ENCODE measurements at regions not wholly inside any gene's neighbourhood (a gene's known extent, or its start where the extent isn't known, plus 50 kb on each side); places are given as distances from the start of the nearest gene placed in this dataset.

- no peaks in the 10 kb centered on the region for H3K27me3 ChIP-seq (ENCODE audit: insufficient read depth, low read length, poor library complexity)
- no peaks in the 10 kb centered on the region for H3K36me3 ChIP-seq (ENCODE audit: control insufficient read depth, insufficient read depth, low read length)
- no peak overlapping the region for H3K4me3 ChIP-seq (ENCODE audit: low read length)
- H3K9ac ChIP-seq (ENCODE audit: low read length), result no peak overlapping the region
- H3K4ac ChIP-seq (ENCODE audit: low read depth, low read length), result no peak overlapping the region
- H3K79me1 ChIP-seq (ENCODE audit: low read length), result no peaks in the 10 kb centered on the region
- no peak overlapping the region for H4K5ac ChIP-seq (ENCODE audit: low read length)
- H2BK120ac ChIP-seq (ENCODE audit: low read depth, low read length), result no peak overlapping the region
- no peak for DNase-seq
- no peak overlapping the region for H2AK5ac ChIP-seq (ENCODE audit: low read length)
- H3K18ac ChIP-seq (ENCODE audit: low read length), result no peak overlapping the region
- H3K23ac ChIP-seq (ENCODE audit: low read length), result no peak overlapping the region
- H3K56ac ChIP-seq (ENCODE audit: low read length), result no peak overlapping the region
- WGBS (ENCODE audit: extremely low coverage, insufficient coverage, low lambda C conversion rate), result no CpG with 5 or more reads among the region's 1 CpG
- no peak overlapping the region for H4K8ac ChIP-seq (ENCODE audit: low read depth, low read length)
- no peak overlapping the region for H3K27ac ChIP-seq (ENCODE audit: low read depth, low read length)
- no peak overlapping the region for H2BK15ac ChIP-seq (replicated peaks; ENCODE audit: low read depth)
- no peaks in the 10 kb centered on the region for H3K79me2 ChIP-seq (ENCODE audit: control insufficient read depth, insufficient read depth, low read length)
- H3K4me1 ChIP-seq (ENCODE audit: control insufficient read depth, low read depth, low read length), result no peaks in the 10 kb centered on the region
- H3K4me2 ChIP-seq (ENCODE audit: low read length), result no peak overlapping the region
- H2BK5ac ChIP-seq (ENCODE audit: low read length), result no peak overlapping the region
Observed at GRCh38 chr3:117744935-117745334, 1035.4 kb downstream of the TUSC7 start.

- no peaks in the 10 kb centered on the region for H3K4me1 ChIP-seq (ENCODE audit: control insufficient read depth, low read depth, low read length)
- H3K9ac ChIP-seq (ENCODE audit: low read length), result no peak overlapping the region
- H3K27me3 ChIP-seq (ENCODE audit: insufficient read depth, low read length, poor library complexity), result no peaks in the 10 kb centered on the region
- no peak for DNase-seq
- H3K4ac ChIP-seq (ENCODE audit: low read depth, low read length), result no peak overlapping the region
- no peak overlapping the region for H2BK120ac ChIP-seq (ENCODE audit: low read depth, low read length)
- no peak overlapping the region for H3K56ac ChIP-seq (ENCODE audit: low read length)
- H2BK5ac ChIP-seq (ENCODE audit: low read length), result no peak overlapping the region
- no peak overlapping the region for H3K23ac ChIP-seq (ENCODE audit: low read length)
- no peak overlapping the region for H3K4me2 ChIP-seq (ENCODE audit: low read length)
- no peak overlapping the region for H3K18ac ChIP-seq (ENCODE audit: low read length)
- no peak overlapping the region for H3K4me3 ChIP-seq (ENCODE audit: low read length)
- H4K8ac ChIP-seq (ENCODE audit: low read depth, low read length), result no peak overlapping the region
- no peaks in the 10 kb centered on the region for H3K79me2 ChIP-seq (ENCODE audit: control insufficient read depth, insufficient read depth, low read length)
- no CpG with 5 or more reads among the region's 6 CpGs for WGBS (ENCODE audit: extremely low coverage, insufficient coverage, low lambda C conversion rate)
- no peaks in the 10 kb centered on the region for H3K79me1 ChIP-seq (ENCODE audit: low read length)
- H3K27ac ChIP-seq (ENCODE audit: low read depth, low read length), result no peak overlapping the region
- no peak overlapping the region for H4K5ac ChIP-seq (ENCODE audit: low read length)
- H3K36me3 ChIP-seq (ENCODE audit: control insufficient read depth, insufficient read depth, low read length), result no peaks in the 10 kb centered on the region
- H2BK15ac ChIP-seq (replicated peaks; ENCODE audit: low read depth), result no peak overlapping the region
- no peak overlapping the region for H2AK5ac ChIP-seq (ENCODE audit: low read length)
Observed at GRCh38 chr3:117745516-117745915, 1035.9 kb downstream of the TUSC7 start.

- Histone ChIP-seq H3K4me1 (ENCODE audit: control insufficient read depth, low read depth, low read length) (no peaks in the 10 kb centered on the region), H3K4me2 (ENCODE audit: low read length) (no peak overlapping the region), H3K79me1 (ENCODE audit: low read length) (no peaks in the 10 kb centered on the region), H3K36me3 (ENCODE audit: control insufficient read depth, insufficient read depth, low read length) (no peaks in the 10 kb centered on the region), H3K79me2 (ENCODE audit: control insufficient read depth, insufficient read depth, low read length) (no peaks in the 10 kb centered on the region), H3K27ac (ENCODE audit: low read depth, low read length) (no peak overlapping the region), H2AK5ac (ENCODE audit: low read length) (no peak overlapping the region), H3K4ac (ENCODE audit: low read depth, low read length) (no peak overlapping the region), H3K18ac (ENCODE audit: low read length) (no peak overlapping the region), H3K27me3 (ENCODE audit: insufficient read depth, low read length, poor library complexity) (no peaks in the 10 kb centered on the region), H2BK15ac (replicated peaks; ENCODE audit: low read depth) (no peak overlapping the region), H3K23ac (ENCODE audit: low read length) (no peak overlapping the region), H4K5ac (ENCODE audit: low read length) (no peak overlapping the region), H3K4me3 (ENCODE audit: low read length) (no peak overlapping the region), H2BK5ac (ENCODE audit: low read length) (no peak overlapping the region), H3K56ac (ENCODE audit: low read length) (no peak overlapping the region), H2BK120ac (ENCODE audit: low read depth, low read length) (no peak overlapping the region), H3K9ac (ENCODE audit: low read length) (no peak overlapping the region), H4K8ac (ENCODE audit: low read depth, low read length) (no peak overlapping the region)
- no CpG with 5 or more reads among the region's 3 CpGs for WGBS (ENCODE audit: extremely low coverage, insufficient coverage, low lambda C conversion rate)
- DNase-seq, result no peak
Observed at GRCh38 chr3:117746066-117746465, 1036.5 kb downstream of the TUSC7 start.

- Histone ChIP-seq H2BK15ac (replicated peaks; ENCODE audit: low read depth) (no peak overlapping the region), H3K27me3 (ENCODE audit: insufficient read depth, low read length, poor library complexity) (no peaks in the 10 kb centered on the region), H3K4ac (ENCODE audit: low read depth, low read length) (no peak overlapping the region), H3K4me1 (ENCODE audit: control insufficient read depth, low read depth, low read length) (no peaks in the 10 kb centered on the region), H3K4me3 (ENCODE audit: low read length) (no peak overlapping the region), H3K56ac (ENCODE audit: low read length) (no peak overlapping the region), H3K18ac (ENCODE audit: low read length) (no peak overlapping the region), H4K8ac (ENCODE audit: low read depth, low read length) (no peak overlapping the region), H3K27ac (ENCODE audit: low read depth, low read length) (no peak overlapping the region), H3K23ac (ENCODE audit: low read length) (no peak overlapping the region), H4K5ac (ENCODE audit: low read length) (no peak overlapping the region), H2AK5ac (ENCODE audit: low read length) (no peak overlapping the region), H2BK120ac (ENCODE audit: low read depth, low read length) (no peak overlapping the region), H3K79me2 (ENCODE audit: control insufficient read depth, insufficient read depth, low read length) (no peaks in the 10 kb centered on the region), H3K36me3 (ENCODE audit: control insufficient read depth, insufficient read depth, low read length) (no peaks in the 10 kb centered on the region), H2BK5ac (ENCODE audit: low read length) (no peak overlapping the region), H3K4me2 (ENCODE audit: low read length) (no peak overlapping the region), H3K79me1 (ENCODE audit: low read length) (no peaks in the 10 kb centered on the region), H3K9ac (ENCODE audit: low read length) (no peak overlapping the region)
- DNase-seq, result no peak
- no CpG with 5 or more reads among the region's 1 CpG for WGBS (ENCODE audit: extremely low coverage, insufficient coverage, low lambda C conversion rate)
Observed at GRCh38 chr3:117748131-117748530, 1038.6 kb downstream of the TUSC7 start.

- H3K27ac ChIP-seq (ENCODE audit: low read depth, low read length), result no peak overlapping the region
- H2AK5ac ChIP-seq (ENCODE audit: low read length), result no peak overlapping the region
- whole genome bisulfite sequencing (ENCODE audit: extremely low coverage, insufficient coverage, low lambda C conversion rate), result no CpG with 5 or more reads among the region's 4 CpGs
- H3K27me3 ChIP-seq (ENCODE audit: insufficient read depth, low read length, poor library complexity), result no peaks in the 10 kb centered on the region
- no peak overlapping the region for H3K18ac ChIP-seq (ENCODE audit: low read length)
- no peak overlapping the region for H2BK120ac ChIP-seq (ENCODE audit: low read depth, low read length)
- H3K79me1 ChIP-seq (ENCODE audit: low read length), result no peaks in the 10 kb centered on the region
- no peaks in the 10 kb centered on the region for H3K36me3 ChIP-seq (ENCODE audit: control insufficient read depth, insufficient read depth, low read length)
- H3K79me2 ChIP-seq (ENCODE audit: control insufficient read depth, insufficient read depth, low read length), result no peaks in the 10 kb centered on the region
- DNase-seq, result no peak
- H3K4me2 ChIP-seq (ENCODE audit: low read length), result no peak overlapping the region
- no peak overlapping the region for H3K4ac ChIP-seq (ENCODE audit: low read depth, low read length)
- H4K5ac ChIP-seq (ENCODE audit: low read length), result no peak overlapping the region
- H2BK5ac ChIP-seq (ENCODE audit: low read length), result no peak overlapping the region
- no peak overlapping the region for H3K4me3 ChIP-seq (ENCODE audit: low read length)
- H3K23ac ChIP-seq (ENCODE audit: low read length), result no peak overlapping the region
- H3K4me1 ChIP-seq (ENCODE audit: control insufficient read depth, low read depth, low read length), result no peaks in the 10 kb centered on the region
- no peak overlapping the region for H3K56ac ChIP-seq (ENCODE audit: low read length)
- no peak overlapping the region for H3K9ac ChIP-seq (ENCODE audit: low read length)
- no peak overlapping the region for H4K8ac ChIP-seq (ENCODE audit: low read depth, low read length)
- H2BK15ac ChIP-seq (replicated peaks; ENCODE audit: low read depth), result no peak overlapping the region
Observed at GRCh38 chr3:117750674-117751269, 1041.2 kb downstream of the TUSC7 start.

GRCh38 chr3:117751651-117752050 lies 1042.1 kb downstream of the TUSC7 start:
- H2AK5ac ChIP-seq (ENCODE audit: low read length), result no peak overlapping the region
- H2BK5ac ChIP-seq (ENCODE audit: low read length), result no peak overlapping the region
- no peaks in the 10 kb centered on the region for H3K79me1 ChIP-seq (ENCODE audit: low read length)
- H3K23ac ChIP-seq (ENCODE audit: low read length), result no peak overlapping the region
- H3K4me3 ChIP-seq (ENCODE audit: low read length), result no peak overlapping the region
- H3K56ac ChIP-seq (ENCODE audit: low read length), result no peak overlapping the region
- no peak overlapping the region for H3K4me2 ChIP-seq (ENCODE audit: low read length)
- no peaks in the 10 kb centered on the region for H3K36me3 ChIP-seq (ENCODE audit: control insufficient read depth, insufficient read depth, low read length)
- H3K9ac ChIP-seq (ENCODE audit: low read length), result no peak overlapping the region
- no peak overlapping the region for H2BK120ac ChIP-seq (ENCODE audit: low read depth, low read length)
- no peak overlapping the region for H3K18ac ChIP-seq (ENCODE audit: low read length)
- no peak overlapping the region for H4K8ac ChIP-seq (ENCODE audit: low read depth, low read length)
- H3K4me1 ChIP-seq (ENCODE audit: control insufficient read depth, low read depth, low read length), result no peaks in the 10 kb centered on the region
- no peak overlapping the region for H4K5ac ChIP-seq (ENCODE audit: low read length)
- H3K27ac ChIP-seq (ENCODE audit: low read depth, low read length), result no peak overlapping the region
- H3K4ac ChIP-seq (ENCODE audit: low read depth, low read length), result no peak overlapping the region
- H3K79me2 ChIP-seq (ENCODE audit: control insufficient read depth, insufficient read depth, low read length), result no peaks in the 10 kb centered on the region
- H2BK15ac ChIP-seq (replicated peaks; ENCODE audit: low read depth), result no peak overlapping the region
- no peaks in the 10 kb centered on the region for H3K27me3 ChIP-seq (ENCODE audit: insufficient read depth, low read length, poor library complexity)
- no CpG with 5 or more reads among the region's 4 CpGs for WGBS (ENCODE audit: extremely low coverage, insufficient coverage, low lambda C conversion rate)
- DNase-seq, result no peak

Measured in mesendoderm (in vitro differentiated cells).